Liver (tissue), 8 donors: ENCODE measurements at regions not wholly inside any gene's neighbourhood (a gene's known extent, or its start where the extent isn't known, plus 50 kb on each side); places are given as distances from the start of the nearest gene placed in this dataset.

Source experiments
- DNase-seq: peaks from one replicate; pipeline ENCODE4 v3.0.0-alpha.2; 2017; ENCODE audit warnings: low spot score
- H3K27ac ChIP-seq, 2 donors: one replicate each; pipeline ENCODE4 v1.7.0; 2013; ENCODE audit warnings: inconsistent platforms in 2 of 2, low read length in 2 of 2, control low read depth in 1 of 2, low read depth in 1 of 2, mild to moderate bottlenecking in 1 of 2
- H3K27me3 ChIP-seq, 4 donors: one replicate each; pipeline versions ENCODE4 v1.6.1 to v1.7.0; 2013; ENCODE audit warnings: low read length in 3 of 4, inconsistent platforms in 1 of 4, mild to moderate bottlenecking in 1 of 4, moderate library complexity in 1 of 4; ENCODE audit not compliant: control insufficient read depth in 4 of 4, insufficient read depth in 4 of 4
- H3K36me3 ChIP-seq, 4 donors: one replicate each; pipeline versions ENCODE4 v1.6.1 to v1.7.0; 2013; ENCODE audit warnings: low read length in 3 of 4, mild to moderate bottlenecking in 3 of 4, low read depth in 1 of 4, moderate library complexity in 1 of 4; ENCODE audit not compliant: control insufficient read depth in 4 of 4, insufficient read depth in 3 of 4
- H3K4me1 ChIP-seq, 4 donors: one replicate each; pipeline versions ENCODE4 v1.6.1 to v1.7.0; 2013; ENCODE audit warnings: low read length in 3 of 4, mild to moderate bottlenecking in 3 of 4, moderate library complexity in 1 of 4; ENCODE audit not compliant: control insufficient read depth in 4 of 4, insufficient read depth in 4 of 4
- H3K4me3 ChIP-seq, 3 donors: one replicate each; pipeline versions ENCODE4 v1.6.1 to v1.7.0; 2013; ENCODE audit warnings: low read length in 3 of 3, control low read depth in 1 of 3, low read depth in 1 of 3, mild to moderate bottlenecking in 1 of 3
- H3K9ac ChIP-seq, 2 donors: one replicate each; pipeline ENCODE4 v1.7.0; 2013; ENCODE audit warnings: low read length in 2 of 2, mild to moderate bottlenecking in 2 of 2, moderate library complexity in 2 of 2, control low read depth in 1 of 2, low read depth in 1 of 2
- H3K9me3 ChIP-seq, 4 donors: one replicate each; pipeline versions ENCODE4 v1.6.1 to v1.7.0; 2013; ENCODE audit warnings: low read length in 3 of 4; ENCODE audit not compliant: control insufficient read depth in 4 of 4
- EGR1 ChIP-seq, 2 donors: IDR thresholded peaks; 2 replicates each; pipeline ENCODE4 v1.6.1; 2016 to 2018; ENCODE audit warnings: antibody characterized with exemption in 2 of 2, low read depth in 2 of 2
- FOXA1 ChIP-seq: IDR thresholded peaks from 2 replicates; pipeline ENCODE4 v1.6.1; 2016; ENCODE audit warnings: antibody characterized with exemption
- FOXA2 ChIP-seq: IDR thresholded peaks from 2 replicates; pipeline ENCODE4 v1.6.1; 2016; ENCODE audit warnings: antibody characterized with exemption
- GABPA ChIP-seq, 2 donors: IDR thresholded peaks in 1 of 2; conservative IDR thresholded peaks in 1 of 2; 2 replicates each; pipeline ENCODE4 v1.6.1; 2016; ENCODE audit warnings: antibody characterized with exemption in 2 of 2, mild to moderate bottlenecking in 1 of 2, moderate library complexity in 1 of 2
- HNF4A ChIP-seq, 2 donors: conservative IDR thresholded peaks; 2 replicates each; pipeline ENCODE4 v1.6.1; 2016; ENCODE audit warnings: antibody characterized with exemption in 2 of 2, mild to moderate bottlenecking in 2 of 2
- HNF4G ChIP-seq: IDR thresholded peaks from 2 replicates; pipeline ENCODE4 v1.6.1; 2016; ENCODE audit warnings: antibody characterized with exemption
- JUND ChIP-seq, 2 donors: IDR thresholded peaks; 2 replicates each; pipeline ENCODE4 v1.6.1; 2016; ENCODE audit warnings: antibody characterized with exemption in 2 of 2
- NR2F2 ChIP-seq: IDR thresholded peaks from 2 replicates; pipeline ENCODE4 v1.6.1; 2016; ENCODE audit warnings: antibody characterized with exemption
- RAD21 ChIP-seq, 2 donors: IDR thresholded peaks; 2 replicates each; pipeline ENCODE4 v1.6.1; 2016; ENCODE audit warnings: antibody characterized with exemption in 2 of 2, mild to moderate bottlenecking in 2 of 2
- RXRA ChIP-seq, 2 donors: IDR thresholded peaks; 2 replicates each; pipeline ENCODE4 v1.6.1; 2017 to 2018; ENCODE audit warnings: antibody characterized with exemption in 2 of 2, mild to moderate bottlenecking in 1 of 2
- SP1 ChIP-seq: IDR thresholded peaks from 2 replicates; pipeline ENCODE4 v1.6.1; 2018; ENCODE audit warnings: antibody characterized with exemption, mild to moderate bottlenecking
- TAF1 ChIP-seq: conservative IDR thresholded peaks from 2 replicates; pipeline ENCODE4 v1.6.1; 2016; ENCODE audit warnings: antibody characterized with exemption, mild to moderate bottlenecking
- YY1 ChIP-seq: IDR thresholded peaks from 2 replicates; pipeline ENCODE4 v1.6.1; 2016; ENCODE audit warnings: antibody characterized with exemption, mild to moderate bottlenecking
- WGBS: extraction: QIAGEN DNeasy Blood & Tissue Kit; methylation state at CpG from one replicate; pipeline ENCODE4 v1.1.7; 2013; 5-methylcytosine and 5-hydroxymethylcytosine counted together
- TF ChIP-seq, protein P1 (sequence below): IDR thresholded peaks from 2 replicates; pipeline ENCODE4 v1.6.1; 2016; ENCODE audit warnings: antibody characterized with exemption, mild to moderate bottlenecking
- TF ChIP-seq, protein P2 (sequence below): IDR thresholded peaks from 2 replicates; pipeline ENCODE4 v1.6.1; 2016; ENCODE audit warnings: antibody characterized with exemption
- TF ChIP-seq, protein P3 (sequence below): IDR thresholded peaks from 2 replicates; pipeline ENCODE4 v1.6.1; 2016; ENCODE audit warnings: antibody characterized with exemption
- TF ChIP-seq, protein P4 (sequence below): IDR thresholded peaks from 2 replicates; pipeline ENCODE4 v1.6.1; 2016; ENCODE audit warnings: antibody characterized with exemption
- TF ChIP-seq, protein P5 (sequence below): fragments of 150-350 bp; IDR thresholded peaks from 2 replicates; pipeline ENCODE4 v1.5.1; 2017; ENCODE audit warnings: improper control_type of control experiment, low read depth, low read length; ENCODE audit not compliant: missing input control
- donor health status: healthy.
- donor health status: healthy.
- donor health status: healthy.
- donor health status: healthy.
- donor health status: healthy.

DNA sequence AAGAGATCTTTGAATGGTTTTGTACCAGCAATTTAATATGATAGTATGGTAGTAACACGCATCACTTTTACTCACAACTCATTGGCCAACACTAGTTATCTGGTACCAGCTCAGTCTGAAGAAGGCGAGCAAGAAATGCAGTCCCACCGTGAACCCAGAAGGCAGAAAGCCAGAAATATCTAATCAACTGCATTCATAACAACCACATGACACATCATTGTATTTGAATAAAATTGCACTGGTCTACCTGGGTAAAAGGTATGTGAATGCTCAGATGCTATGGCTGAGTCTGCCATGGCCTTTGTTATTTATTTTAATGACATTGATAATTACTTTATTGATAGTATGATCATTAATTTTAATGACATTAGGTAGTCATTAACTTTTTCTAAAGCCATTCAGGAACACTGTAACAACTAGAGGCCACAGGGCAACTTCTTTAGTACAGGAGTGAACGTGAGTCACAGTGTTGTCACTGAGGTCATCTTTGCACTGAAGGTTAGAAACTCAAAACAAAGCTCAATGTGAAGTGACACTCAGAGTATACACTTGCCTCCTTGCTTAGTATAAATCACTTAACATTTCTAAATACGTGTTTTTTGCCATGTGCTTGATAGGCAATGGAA lies 475.6 kb upstream of the TNP1 start (continued):
- no peak for TF ChIP-seq TAF1
- TF ChIP-seq NR2F2, result no peak
- TF ChIP-seq FOXA2, result no peak
- no peak for TF ChIP-seq JUND (IDR thresholded peaks at IDR 0.05)
- TF ChIP-seq YY1, result no peak

DNA sequence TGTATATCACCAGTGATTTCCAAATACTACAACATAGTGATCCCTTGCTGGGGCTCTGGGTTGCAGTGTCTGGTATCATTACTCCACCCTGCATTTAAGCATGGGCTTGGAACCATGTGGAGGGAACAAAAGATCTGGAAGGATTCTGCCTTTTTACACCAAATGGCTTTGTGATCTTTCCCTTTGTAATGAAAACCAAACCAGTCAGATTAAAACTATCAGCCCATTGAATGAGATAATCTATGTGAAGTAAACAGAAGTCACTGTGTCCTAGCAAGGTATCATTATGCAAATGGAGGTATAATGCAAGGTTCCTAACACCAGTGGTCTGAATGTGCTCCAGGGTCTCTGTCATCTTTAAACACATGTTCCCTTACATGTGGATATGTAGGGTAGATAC lies 474.7 kb upstream of the TNP1 start:
- no peak overlapping the region for H3K9ac ChIP-seq
- no peaks in the 10 kb centered on the region for H3K27me3 ChIP-seq
- H3K4me3 ChIP-seq, result no peak overlapping the region
- DNase-seq, result no peak
- no peaks in the 10 kb centered on the region for H3K9me3 ChIP-seq
- no peak for TF ChIP-seq FOXA1
- no peak for TF ChIP-seq SP1
- TF ChIP-seq GABPA (IDR thresholded peaks at IDR 0.05 in 1 of 2, conservative IDR thresholded peaks at IDR 0.05 in 1 of 2), result no peak
- TF ChIP-seq TAF1, result no peak
- TF ChIP-seq HNF4A (conservative IDR thresholded peaks at IDR 0.05), result no peak
- TF ChIP-seq HNF4G, result no peak
- TF ChIP-seq FOXA2, result no peak
- TF ChIP-seq RAD21 (IDR thresholded peaks at IDR 0.05), result no peak
- TF ChIP-seq, protein P1, sequence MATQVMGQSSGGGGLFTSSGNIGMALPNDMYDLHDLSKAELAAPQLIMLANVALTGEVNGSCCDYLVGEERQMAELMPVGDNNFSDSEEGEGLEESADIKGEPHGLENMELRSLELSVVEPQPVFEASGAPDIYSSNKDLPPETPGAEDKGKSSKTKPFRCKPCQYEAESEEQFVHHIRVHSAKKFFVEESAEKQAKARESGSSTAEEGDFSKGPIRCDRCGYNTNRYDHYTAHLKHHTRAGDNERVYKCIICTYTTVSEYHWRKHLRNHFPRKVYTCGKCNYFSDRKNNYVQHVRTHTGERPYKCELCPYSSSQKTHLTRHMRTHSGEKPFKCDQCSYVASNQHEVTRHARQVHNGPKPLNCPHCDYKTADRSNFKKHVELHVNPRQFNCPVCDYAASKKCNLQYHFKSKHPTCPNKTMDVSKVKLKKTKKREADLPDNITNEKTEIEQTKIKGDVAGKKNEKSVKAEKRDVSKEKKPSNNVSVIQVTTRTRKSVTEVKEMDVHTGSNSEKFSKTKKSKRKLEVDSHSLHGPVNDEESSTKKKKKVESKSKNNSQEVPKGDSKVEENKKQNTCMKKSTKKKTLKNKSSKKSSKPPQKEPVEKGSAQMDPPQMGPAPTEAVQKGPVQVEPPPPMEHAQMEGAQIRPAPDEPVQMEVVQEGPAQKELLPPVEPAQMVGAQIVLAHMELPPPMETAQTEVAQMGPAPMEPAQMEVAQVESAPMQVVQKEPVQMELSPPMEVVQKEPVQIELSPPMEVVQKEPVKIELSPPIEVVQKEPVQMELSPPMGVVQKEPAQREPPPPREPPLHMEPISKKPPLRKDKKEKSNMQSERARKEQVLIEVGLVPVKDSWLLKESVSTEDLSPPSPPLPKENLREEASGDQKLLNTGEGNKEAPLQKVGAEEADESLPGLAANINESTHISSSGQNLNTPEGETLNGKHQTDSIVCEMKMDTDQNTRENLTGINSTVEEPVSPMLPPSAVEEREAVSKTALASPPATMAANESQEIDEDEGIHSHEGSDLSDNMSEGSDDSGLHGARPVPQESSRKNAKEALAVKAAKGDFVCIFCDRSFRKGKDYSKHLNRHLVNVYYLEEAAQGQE, result no peak
- TF ChIP-seq, protein P2, sequence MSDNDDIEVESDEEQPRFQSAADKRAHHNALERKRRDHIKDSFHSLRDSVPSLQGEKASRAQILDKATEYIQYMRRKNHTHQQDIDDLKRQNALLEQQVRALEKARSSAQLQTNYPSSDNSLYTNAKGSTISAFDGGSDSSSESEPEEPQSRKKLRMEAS, result no peak
- H3K4me1 ChIP-seq, result peaks cover 0 to 5% (median 0%) of the 10 kb centered on the region in 4 donors
- no peak overlapping the region for H3K27ac ChIP-seq
- no peaks in the 10 kb centered on the region for H3K36me3 ChIP-seq

DNA sequence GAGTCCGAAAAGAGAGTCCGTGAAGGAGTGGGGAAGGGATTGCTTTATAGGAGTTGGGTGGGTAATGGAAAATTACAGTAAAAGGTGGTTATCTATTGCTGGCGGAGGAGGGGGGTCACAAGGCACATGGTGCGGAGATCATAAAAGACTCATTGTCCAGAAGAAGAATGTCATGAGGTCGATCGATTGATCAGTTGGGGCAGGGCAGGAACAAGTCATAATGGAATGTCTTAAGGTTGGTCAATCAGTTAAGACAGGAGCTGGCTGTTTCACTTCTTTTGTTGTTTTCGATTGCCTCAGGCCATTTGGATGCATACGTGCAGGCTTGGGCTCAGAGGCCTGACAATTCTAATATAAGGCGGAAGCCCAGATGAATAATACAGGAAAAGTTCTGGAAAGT lies 473.0 kb upstream of the TNP1 start:
- Histone ChIP-seq H3K4me3 (no peak overlapping the region), H3K9ac (no peak overlapping the region), H3K4me1 (peaks cover 0 to 5% (median 0%) of the 10 kb centered on the region in 4 donors), H3K27ac (no peak overlapping the region), H3K9me3 (no peaks in the 10 kb centered on the region), H3K27me3 (no peaks in the 10 kb centered on the region), H3K36me3 (no peaks in the 10 kb centered on the region)
- DNase-seq, result no peak
- TF ChIP-seq SP1 (no peak), JUND (IDR thresholded peaks at IDR 0.05) (no peak), FOXA2 (no peak), EGR1 (IDR thresholded peaks at IDR 0.05; ENCODE audit: low read depth in 2 of 2) (no peak), YY1 (no peak), HNF4A (conservative IDR thresholded peaks at IDR 0.05) (no peak), NR2F2 (no peak), RXRA (IDR thresholded peaks at IDR 0.05) (no peak), FOXA1 (no peak), HNF4G (no peak), TAF1 (no peak)
- TF ChIP-seq, protein P3, sequence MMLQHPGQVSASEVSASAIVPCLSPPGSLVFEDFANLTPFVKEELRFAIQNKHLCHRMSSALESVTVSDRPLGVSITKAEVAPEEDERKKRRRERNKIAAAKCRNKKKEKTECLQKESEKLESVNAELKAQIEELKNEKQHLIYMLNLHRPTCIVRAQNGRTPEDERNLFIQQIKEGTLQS, result no peak
- TF ChIP-seq, protein P2, result no peak
- TF ChIP-seq, protein P1, result no peak
- TF ChIP-seq, protein P4, sequence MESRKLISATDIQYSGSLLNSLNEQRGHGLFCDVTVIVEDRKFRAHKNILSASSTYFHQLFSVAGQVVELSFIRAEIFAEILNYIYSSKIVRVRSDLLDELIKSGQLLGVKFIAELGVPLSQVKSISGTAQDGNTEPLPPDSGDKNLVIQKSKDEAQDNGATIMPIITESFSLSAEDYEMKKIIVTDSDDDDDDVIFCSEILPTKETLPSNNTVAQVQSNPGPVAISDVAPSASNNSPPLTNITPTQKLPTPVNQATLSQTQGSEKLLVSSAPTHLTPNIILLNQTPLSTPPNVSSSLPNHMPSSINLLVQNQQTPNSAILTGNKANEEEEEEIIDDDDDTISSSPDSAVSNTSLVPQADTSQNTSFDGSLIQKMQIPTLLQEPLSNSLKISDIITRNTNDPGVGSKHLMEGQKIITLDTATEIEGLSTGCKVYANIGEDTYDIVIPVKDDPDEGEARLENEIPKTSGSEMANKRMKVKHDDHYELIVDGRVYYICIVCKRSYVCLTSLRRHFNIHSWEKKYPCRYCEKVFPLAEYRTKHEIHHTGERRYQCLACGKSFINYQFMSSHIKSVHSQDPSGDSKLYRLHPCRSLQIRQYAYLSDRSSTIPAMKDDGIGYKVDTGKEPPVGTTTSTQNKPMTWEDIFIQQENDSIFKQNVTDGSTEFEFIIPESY, result no peak
- TF ChIP-seq, protein P5, sequence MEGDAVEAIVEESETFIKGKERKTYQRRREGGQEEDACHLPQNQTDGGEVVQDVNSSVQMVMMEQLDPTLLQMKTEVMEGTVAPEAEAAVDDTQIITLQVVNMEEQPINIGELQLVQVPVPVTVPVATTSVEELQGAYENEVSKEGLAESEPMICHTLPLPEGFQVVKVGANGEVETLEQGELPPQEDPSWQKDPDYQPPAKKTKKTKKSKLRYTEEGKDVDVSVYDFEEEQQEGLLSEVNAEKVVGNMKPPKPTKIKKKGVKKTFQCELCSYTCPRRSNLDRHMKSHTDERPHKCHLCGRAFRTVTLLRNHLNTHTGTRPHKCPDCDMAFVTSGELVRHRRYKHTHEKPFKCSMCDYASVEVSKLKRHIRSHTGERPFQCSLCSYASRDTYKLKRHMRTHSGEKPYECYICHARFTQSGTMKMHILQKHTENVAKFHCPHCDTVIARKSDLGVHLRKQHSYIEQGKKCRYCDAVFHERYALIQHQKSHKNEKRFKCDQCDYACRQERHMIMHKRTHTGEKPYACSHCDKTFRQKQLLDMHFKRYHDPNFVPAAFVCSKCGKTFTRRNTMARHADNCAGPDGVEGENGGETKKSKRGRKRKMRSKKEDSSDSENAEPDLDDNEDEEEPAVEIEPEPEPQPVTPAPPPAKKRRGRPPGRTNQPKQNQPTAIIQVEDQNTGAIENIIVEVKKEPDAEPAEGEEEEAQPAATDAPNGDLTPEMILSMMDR, result no peak
- WGBS, result 90% methylated on average over 9 of the region's 9 CpGs
